ENCODE measurements at regions not wholly inside any gene's neighbourhood (a gene's known extent, or its start where the extent isn't known, plus 50 kb on each side); places are given as distances from the start of the nearest gene placed in this dataset.

GRCh38 chr11:11782532-11783110, 59.2 kb upstream of the USP47 start:
- intact Hi-C loops (cut with DNase I) = loop anchor here (10.0 kb wide), 1 partner anchor 648 kb away; no protein-coding TSS in a partner anchor
- no peak overlapping the region for H3K27ac ChIP-seq
- no peaks in the 10 kb centered on the region for H3K36me3 ChIP-seq
- no peaks in the 10 kb centered on the region for H3K4me1 ChIP-seq
- no peak for TF ChIP-seq CTCF (IDR thresholded peaks at IDR 0.05)
- no peaks in the 10 kb centered on the region for H3K27me3 ChIP-seq
- DNase-seq (ENCODE audit: low spot score in 2 of 2) = no peak
- H3K9me3 ChIP-seq = no peaks in the 10 kb centered on the region
- no peak overlapping the region for H3K4me3 ChIP-seq

GRCh38 chr11:11780858-11781257, 60.9 kb upstream of the USP47 start:
- Histone ChIP-seq H3K4me3 (no peak overlapping the region), H3K27ac (no peak overlapping the region), H3K9me3 (no peaks in the 10 kb centered on the region), H3K4me1 (no peaks in the 10 kb centered on the region), H3K27me3 (no peaks in the 10 kb centered on the region), H3K36me3 (no peaks in the 10 kb centered on the region)
- no peak for DNase-seq (ENCODE audit: low spot score in 2 of 2)
- TF ChIP-seq CTCF (IDR thresholded peaks at IDR 0.05) = no peak
- intact Hi-C loops (cut with DNase I) = loop anchor here (10.0 kb wide), 1 partner anchor 646 kb away; no protein-coding TSS in a partner anchor

- Histone ChIP-seq H3K9me3 (no peaks in the 10 kb centered on the region), H3K36me3 (no peaks in the 10 kb centered on the region), H3K4me1 (no peaks in the 10 kb centered on the region), H3K27me3 (no peaks in the 10 kb centered on the region), H3K4me3 (no peak overlapping the region), H3K27ac (no peak overlapping the region)
- TF ChIP-seq CTCF (IDR thresholded peaks at IDR 0.05) = no peak
- DNase-seq (ENCODE audit: low spot score in 2 of 2) = no peak
- intact Hi-C loops (cut with DNase I) = loop anchor here (10.0 kb wide), 1 partner anchor 645 kb away; no protein-coding TSS in a partner anchor
These were observed 61.8 kb upstream of the USP47 start for GRCh38 chr11:11779975-11780374.

GRCh38 chr11:11777897-11778296, 63.9 kb upstream of the USP47 start:
- Histone ChIP-seq H3K4me1 (no peaks in the 10 kb centered on the region), H3K36me3 (no peaks in the 10 kb centered on the region), H3K27me3 (no peaks in the 10 kb centered on the region), H3K9me3 (no peaks in the 10 kb centered on the region), H3K27ac (no peak overlapping the region), H3K4me3 (no peak overlapping the region)
- intact Hi-C loops (cut with DNase I) = no loop called here
- no peak for TF ChIP-seq CTCF (IDR thresholded peaks at IDR 0.05)
- DNase-seq (ENCODE audit: low spot score in 2 of 2) = no peak

- no peaks in the 10 kb centered on the region for H3K9me3 ChIP-seq
- no peaks in the 10 kb centered on the region for H3K36me3 ChIP-seq
- no peak overlapping the region for H3K27ac ChIP-seq
- H3K27me3 ChIP-seq = no peaks in the 10 kb centered on the region
- intact Hi-C loops (cut with DNase I) = no loop called here
- H3K4me3 ChIP-seq = no peak overlapping the region
- no peak for DNase-seq (ENCODE audit: low spot score in 2 of 2)
- no peaks in the 10 kb centered on the region for H3K4me1 ChIP-seq
- no peak for TF ChIP-seq CTCF (IDR thresholded peaks at IDR 0.05)
These were observed 65.1 kb upstream of the USP47 start for GRCh38 chr11:11776714-11777113.

GRCh38 chr11:11774928-11775327, 66.8 kb upstream of the USP47 start:
- DNase-seq (ENCODE audit: low spot score in 2 of 2) = no peak
- no peak overlapping the region for H3K4me3 ChIP-seq
- no peak for TF ChIP-seq CTCF (IDR thresholded peaks at IDR 0.05)
- intact Hi-C loops (cut with DNase I) = no loop called here
- H3K4me1 ChIP-seq = no peaks in the 10 kb centered on the region
- no peak overlapping the region for H3K27ac ChIP-seq
- no peaks in the 10 kb centered on the region for H3K27me3 ChIP-seq
- H3K36me3 ChIP-seq = no peaks in the 10 kb centered on the region
- no peaks in the 10 kb centered on the region for H3K9me3 ChIP-seq

All from ascending aorta (tissue), 2 donors.